Neural progenitor cell (in vitro differentiated cells): ENCODE measurements at regions not wholly inside any gene's neighbourhood (a gene's known extent, or its start where the extent isn't known, plus 50 kb on each side); places are given as distances from the start of the nearest gene placed in this dataset.
A peak's percentile ranks its signal among the peaks of the same experiment; 100 is the strongest.

Experiments
- DNase-seq: peaks from one replicate; pipeline ENCODE4 v3.0.0-alpha.2; 2016; ENCODE audit warnings: low spot score
- H2AFZ ChIP-seq: fragments of 200-600 bp; sonication (generic); replicated peaks from 2 replicates; pipeline ENCODE4 v1.6.1; 2016; ENCODE audit warnings: antibody characterized with exemption
- H3F3A ChIP-seq: fragments of 200-600 bp; sonication (generic); 2 replicates; pipeline ENCODE4 v1.6.1; 2016; ENCODE audit warnings: antibody characterized with exemption, low read depth
- H3K27ac ChIP-seq: fragments of 200-600 bp; sonication (generic); 2 replicates; pipeline ENCODE4 v1.5.1; 2016; ENCODE audit warnings: mild to moderate bottlenecking
- H3K27me3 ChIP-seq: fragments of 200-600 bp; sonication (generic); 2 replicates; pipeline ENCODE4 v1.6.1; 2016; ENCODE audit warnings: mild to moderate bottlenecking, moderate library complexity
- H3K36me3 ChIP-seq: fragments of 200-600 bp; sonication (generic); 2 replicates; pipeline ENCODE4 v1.5.1; 2016
- H3K4me1 ChIP-seq: fragments of 200-600 bp; sonication (generic); 2 replicates; pipeline ENCODE4 v1.6.1; 2016; ENCODE audit warnings: mixed run types
- H3K4me2 ChIP-seq: fragments of 200-600 bp; sonication (generic); 2 replicates; pipeline ENCODE4 v1.6.1; 2016
- H3K4me3 ChIP-seq: fragments of 200-600 bp; sonication (generic); 2 replicates; pipeline ENCODE4 v1.5.1; 2016
- H3K79me2 ChIP-seq: fragments of 200-600 bp; sonication (generic); 2 replicates; pipeline ENCODE4 v1.6.1; 2016; ENCODE audit warnings: low read depth
- H3K9ac ChIP-seq: fragments of 200-600 bp; sonication (generic); 2 replicates; pipeline ENCODE4 v1.6.1; 2016
- H3K9me3 ChIP-seq: fragments of 200-600 bp; sonication (generic); 2 replicates; pipeline ENCODE4 v1.5.1; 2016; ENCODE audit warnings: low read depth
- H4K20me1 ChIP-seq: fragments of 200-600 bp; sonication (generic); 2 replicates; pipeline ENCODE4 v1.6.1; 2016; ENCODE audit warnings: low read depth
- H3K27ac Mint-ChIP-seq: 3 replicates; pipeline ENCODE4 v1.8.0; 2021; ENCODE audit warnings: mixed read lengths
- H3K27me3 Mint-ChIP-seq: 2 replicates; pipeline ENCODE4 v1.8.0; 2022; ENCODE audit warnings: low read depth, mild to moderate bottlenecking, inconsistent platforms, moderate library complexity, mixed read lengths; ENCODE audit not compliant: insufficient read depth
- H3K36me3 Mint-ChIP-seq: 3 replicates; pipeline ENCODE4 v1.8.0; 2021; ENCODE audit warnings: mixed read lengths
- H3K4me1 Mint-ChIP-seq: 3 replicates; pipeline ENCODE4 v1.8.0; 2021; ENCODE audit warnings: mixed read lengths
- H3K4me3 Mint-ChIP-seq: 3 replicates; pipeline ENCODE4 v1.8.0; 2021; ENCODE audit warnings: mild to moderate bottlenecking, moderate library complexity, mixed read lengths
- H3K9me3 Mint-ChIP-seq: 3 replicates; pipeline ENCODE4 v1.8.0; 2020; ENCODE audit warnings: mixed read lengths
- EZH2 ChIP-seq: fragments of 200-600 bp; sonication (generic); IDR thresholded peaks from 2 replicates; pipeline ENCODE4 v1.6.1; 2017; ENCODE audit warnings: antibody characterized with exemption, mild to moderate bottlenecking, moderate library complexity
- EZH2phosphoT487 ChIP-seq: fragments of 200-600 bp; sonication (generic); IDR thresholded peaks from 2 replicates; pipeline ENCODE4 v1.6.1; 2017; ENCODE audit warnings: antibody characterized with exemption
- TF ChIP-seq, protein P1 (sequence below): fragments of 200-600 bp; sonication (generic); IDR thresholded peaks from 2 replicates; pipeline ENCODE4 v1.5.1; 2017; ENCODE audit warnings: antibody characterized with exemption, mild to moderate bottlenecking

DNA sequence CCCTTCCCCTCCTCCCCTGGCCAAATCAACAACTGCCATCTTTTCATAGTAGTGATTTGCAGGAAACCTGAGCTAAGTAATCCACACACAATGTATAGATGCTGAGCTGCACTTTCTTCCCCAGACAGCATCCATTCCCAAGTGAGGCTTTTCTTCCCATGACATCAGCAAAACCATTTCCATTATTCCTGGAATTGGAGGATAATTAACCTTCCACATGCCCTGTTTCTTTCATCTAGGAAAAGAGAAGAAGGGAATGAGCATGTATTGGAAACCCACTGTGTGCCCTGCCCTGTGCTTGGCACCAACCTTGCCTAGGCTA, 268.0 kb downstream of the ZSWIM6 start:
- Histone ChIP-seq H3K36me3 (no peaks in the 10 kb centered on the region), H3K4me3 (no peak overlapping the region), H3K9ac (no peak overlapping the region), H3K9me3 (no peaks in the 10 kb centered on the region), H2AFZ (peak overlapping the region; percentile 64), H3K4me1 (peaks cover 14% of the 10 kb centered on the region), H3K27me3 (no peaks in the 10 kb centered on the region), H3F3A (peaks cover 4% of the 10 kb centered on the region), H3K27ac (no peak overlapping the region), H3K4me2 (no peak overlapping the region), H4K20me1 (no peaks in the 10 kb centered on the region), H3K79me2 (no peaks in the 10 kb centered on the region)
- Mint-ChIP-seq H3K27me3 (peaks cover 2% of the 10 kb centered on the region), H3K4me1 (peaks cover 10% of the 10 kb centered on the region), H3K27ac (no peak overlapping the region), H3K9me3 (peaks cover 6% of the 10 kb centered on the region), H3K36me3 (peaks cover 2% of the 10 kb centered on the region), H3K4me3 (no peak overlapping the region)
- no peak for DNase-seq
- TF ChIP-seq EZH2 (no peak), EZH2phosphoT487 (no peak)
- TF ChIP-seq, protein P1, sequence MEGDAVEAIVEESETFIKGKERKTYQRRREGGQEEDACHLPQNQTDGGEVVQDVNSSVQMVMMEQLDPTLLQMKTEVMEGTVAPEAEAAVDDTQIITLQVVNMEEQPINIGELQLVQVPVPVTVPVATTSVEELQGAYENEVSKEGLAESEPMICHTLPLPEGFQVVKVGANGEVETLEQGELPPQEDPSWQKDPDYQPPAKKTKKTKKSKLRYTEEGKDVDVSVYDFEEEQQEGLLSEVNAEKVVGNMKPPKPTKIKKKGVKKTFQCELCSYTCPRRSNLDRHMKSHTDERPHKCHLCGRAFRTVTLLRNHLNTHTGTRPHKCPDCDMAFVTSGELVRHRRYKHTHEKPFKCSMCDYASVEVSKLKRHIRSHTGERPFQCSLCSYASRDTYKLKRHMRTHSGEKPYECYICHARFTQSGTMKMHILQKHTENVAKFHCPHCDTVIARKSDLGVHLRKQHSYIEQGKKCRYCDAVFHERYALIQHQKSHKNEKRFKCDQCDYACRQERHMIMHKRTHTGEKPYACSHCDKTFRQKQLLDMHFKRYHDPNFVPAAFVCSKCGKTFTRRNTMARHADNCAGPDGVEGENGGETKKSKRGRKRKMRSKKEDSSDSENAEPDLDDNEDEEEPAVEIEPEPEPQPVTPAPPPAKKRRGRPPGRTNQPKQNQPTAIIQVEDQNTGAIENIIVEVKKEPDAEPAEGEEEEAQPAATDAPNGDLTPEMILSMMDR, result no peak

DNA sequence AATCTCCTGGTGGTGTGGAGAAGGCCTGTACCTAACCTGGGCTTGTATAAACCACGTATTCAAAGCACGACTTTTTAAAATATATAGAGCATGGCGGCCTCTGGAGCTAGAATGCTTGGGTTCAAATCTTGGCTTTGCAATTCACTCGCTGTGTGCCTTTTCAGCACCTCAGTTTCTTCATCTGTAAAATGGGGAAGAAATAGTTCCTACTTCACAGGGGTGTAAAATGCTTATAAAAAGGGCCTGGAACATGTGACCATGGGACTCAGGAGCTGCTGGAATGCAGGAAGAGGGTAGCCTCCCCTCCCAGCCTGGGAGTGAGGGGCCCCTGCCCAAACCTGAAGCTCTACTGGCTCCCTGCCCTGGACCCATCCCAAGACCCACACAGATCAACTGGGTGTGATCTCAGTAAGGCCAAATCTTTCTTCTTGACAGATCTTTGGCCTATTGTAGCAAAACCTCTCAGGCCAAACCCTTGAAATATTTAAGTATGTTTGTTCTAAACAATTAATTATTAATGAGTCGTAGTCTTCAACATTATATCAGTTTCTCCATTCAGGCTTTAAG, 269.0 kb downstream of the ZSWIM6 start:
- Histone ChIP-seq H3K4me3 (no peak overlapping the region), H3K9ac (no peak overlapping the region), H3K9me3 (no peaks in the 10 kb centered on the region), H3K79me2 (no peaks in the 10 kb centered on the region), H3F3A (peaks cover 4% of the 10 kb centered on the region), H3K27me3 (no peaks in the 10 kb centered on the region), H2AFZ (no peak overlapping the region), H3K4me2 (no peak overlapping the region), H4K20me1 (no peaks in the 10 kb centered on the region), H3K4me1 (peaks cover 21% of the 10 kb centered on the region), H3K36me3 (no peaks in the 10 kb centered on the region), H3K27ac (no peak overlapping the region)
- TF ChIP-seq EZH2 (no peak), EZH2phosphoT487 (no peak)
- TF ChIP-seq, protein P1, result no peak
- Mint-ChIP-seq H3K27me3 (peaks cover 2% of the 10 kb centered on the region), H3K4me1 (peaks cover 12% of the 10 kb centered on the region), H3K4me3 (no peak overlapping the region), H3K27ac (no peak overlapping the region), H3K36me3 (peaks cover 2% of the 10 kb centered on the region), H3K9me3 (peaks cover 6% of the 10 kb centered on the region)
- no peak for DNase-seq

DNA sequence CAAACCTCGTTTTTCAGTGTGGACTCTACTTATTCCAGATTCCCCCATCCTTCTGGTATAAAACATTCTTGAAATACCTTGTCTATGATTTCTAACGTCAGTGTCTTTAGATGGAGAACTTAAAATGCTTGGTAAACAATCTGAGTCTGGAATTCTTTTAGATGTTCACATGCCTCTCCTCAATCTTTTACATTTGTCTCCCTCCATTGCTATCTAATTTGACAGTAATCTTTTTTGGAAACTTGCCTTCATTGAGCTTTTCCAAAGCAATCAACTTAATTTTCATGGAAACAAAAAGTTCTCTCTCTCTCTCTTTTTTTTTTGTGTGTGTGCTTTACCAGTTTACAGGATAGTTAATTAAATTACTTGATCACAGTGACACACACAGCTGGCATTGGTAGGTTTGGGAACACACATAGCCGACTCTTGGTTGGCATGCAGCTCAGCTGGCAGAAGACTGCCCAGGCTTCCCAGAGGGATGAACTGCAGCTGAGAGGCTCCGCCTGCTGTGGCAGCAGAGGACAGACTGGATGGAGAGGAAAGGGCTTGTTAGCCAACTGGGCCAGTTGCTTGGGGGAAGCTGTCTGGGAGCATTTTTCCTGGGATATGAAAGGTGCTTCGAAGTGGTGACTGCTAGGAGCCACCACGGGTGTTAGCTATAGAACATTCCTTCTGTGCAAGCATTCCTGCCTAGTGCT, 271.3 kb downstream of the ZSWIM6 start:
- Histone ChIP-seq H2AFZ (no peak overlapping the region), H3K36me3 (no peaks in the 10 kb centered on the region), H4K20me1 (no peaks in the 10 kb centered on the region), H3K9me3 (no peaks in the 10 kb centered on the region), H3K4me1 (peaks cover 21% of the 10 kb centered on the region), H3F3A (peaks cover 4% of the 10 kb centered on the region), H3K27ac (no peak overlapping the region), H3K4me3 (no peak overlapping the region), H3K27me3 (no peaks in the 10 kb centered on the region), H3K79me2 (no peaks in the 10 kb centered on the region), H3K4me2 (no peak overlapping the region), H3K9ac (no peak overlapping the region)
- TF ChIP-seq EZH2phosphoT487 (no peak), EZH2 (no peak)
- H3K4me1 Mint-ChIP-seq, result peaks cover 12% of the 10 kb centered on the region
- H3K27me3 Mint-ChIP-seq, result peaks cover 2% of the 10 kb centered on the region
- H3K4me3 Mint-ChIP-seq, result no peak overlapping the region
- no peaks in the 10 kb centered on the region for H3K36me3 Mint-ChIP-seq
- no peak overlapping the region for H3K27ac Mint-ChIP-seq
- DNase-seq, result no peak
- H3K9me3 Mint-ChIP-seq, result no peaks in the 10 kb centered on the region
